Heart left ventricle (tissue), 13 donors: ENCODE measurements at regions not wholly inside any gene's neighbourhood (a gene's known extent, or its start where the extent isn't known, plus 50 kb on each side); places are given as distances from the start of the nearest gene placed in this dataset.

ENCODE experiments used
- CTCF ChIP-seq, 12 donors: fragments of 200-600 bp; sonication (generic) in 4 of 12; IDR thresholded peaks; one replicate each; pipeline versions ENCODE4 v1.5.0 to v1.8.0; 2018 to 2022; ENCODE audit warnings: antibody characterized with exemption in 12 of 12, mild to moderate bottlenecking in 5 of 12
- POLR2A ChIP-seq, 2 donors: fragments of 450-650 bp; IDR thresholded peaks; one replicate each; pipeline ENCODE4 v1.6.1; 2017; ENCODE audit warnings: antibody characterized with exemption in 2 of 2, mild to moderate bottlenecking in 2 of 2, moderate library complexity in 2 of 2
- donor health status: ischemic (EF 13 %, LVEDD 7.1; RV severe dilation, severe dysfunction).
- donor health status: DM: no; HTN: yes; CAD: no.
- donor health status: DM: no; HTN: no; CAD: no.
- donor health status: ischemic (EF 25% LVEDD 6.9; RV normal size, moderate dysfunction).
- donor health status: ischemic (EF 25% LVEDD 5.7; RV mildly dilated, moderate dysfunction).
- donor health status: ischemic (EF 35%, LVEDD 5.7; RV mildly dilated, moderate dysfunction).
- donor health status: nonischemic (EF 11% LVEDD 7.7; RV severe dilation, severe dysfunction).
- donor health status: DM: yes; HTN: yes; CAD: no.
- donor health status: PGD.
- donor health status: ischemic (EF 29% LVEDD 5.4; RV normal size, mild dysfunction).
- donor health status: nonischemic (EF 23%, LVEDD 6.1; RV moderate dilation, normal function).

- TF ChIP-seq CTCF (IDR thresholded peaks at IDR 0.05): no peak
- TF ChIP-seq POLR2A (IDR thresholded peaks at IDR 0.05): no peak
Measured at GRCh38 chr2:56068746-56069145, 115.0 kb upstream of the CCDC85A start.
